Stimulated activated CD8-positive, alpha-beta memory T cell treated with anti-CD3 and anti-CD28 coated beads, Interleukin-4, amount 100 ng/mL, for 4 hours (primary cell): ENCODE measurements at regions not wholly inside any gene's neighbourhood (a gene's known extent, or its start where the extent isn't known, plus 50 kb on each side); places are given as distances from the start of the nearest gene placed in this dataset.

Experiments used
- DNase-seq, 2 donors: peaks; one replicate each; pipeline ENCODE4 v3.0.0-alpha.2; 2020; ENCODE audit warnings: low read depth in 2 of 2, low spot score in 1 of 2

- no peak for DNase-seq
Measured at GRCh38 chr3:30488070-30488756, 118.2 kb upstream of the TGFBR2 start.

GRCh38 chr3:30492322-30493192, 113.8 kb upstream of the TGFBR2 start:
- no peak for DNase-seq

GRCh38 chr3:30493911-30494311, 112.5 kb upstream of the TGFBR2 start:
- DNase-seq = no peak

- no peak for DNase-seq
Measured at GRCh38 chr3:30495172-30496065, 111.0 kb upstream of the TGFBR2 start.

GRCh38 chr3:30496066-30496966, 110.1 kb upstream of the TGFBR2 start:
- DNase-seq = no peak

- DNase-seq = no peak
Measured at GRCh38 chr3:30498587-30498967, 107.8 kb upstream of the TGFBR2 start.

GRCh38 chr3:30500666-30501399, 105.6 kb upstream of the TGFBR2 start:
- DNase-seq = no peak

- DNase-seq = no peak
Measured at GRCh38 chr3:30501526-30501925, 104.9 kb upstream of the TGFBR2 start.

- no peak for DNase-seq
Measured at GRCh38 chr3:30502051-30502741, 104.2 kb upstream of the TGFBR2 start.

GRCh38 chr3:30502742-30503073, 103.7 kb upstream of the TGFBR2 start:
- DNase-seq = no peak

- no peak for DNase-seq
Measured at GRCh38 chr3:30503446-30503845, 103.0 kb upstream of the TGFBR2 start.

- no peak for DNase-seq
Measured at GRCh38 chr3:30504939-30505338, 101.5 kb upstream of the TGFBR2 start.

GRCh38 chr3:30505866-30506520, 100.4 kb upstream of the TGFBR2 start:
- DNase-seq = no peak

- DNase-seq = no peak
Measured at GRCh38 chr3:30508339-30508738, 98.1 kb upstream of the TGFBR2 start.

GRCh38 chr3:30510596-30510995, 95.8 kb upstream of the TGFBR2 start:
- no peak for DNase-seq

GRCh38 chr3:30511524-30512251, 94.7 kb upstream of the TGFBR2 start:
- no peak for DNase-seq

- DNase-seq = no peak
Measured at GRCh38 chr3:30512576-30512975, 93.8 kb upstream of the TGFBR2 start.
